ENCODE measurements at regions not wholly inside any gene's neighbourhood (a gene's known extent, or its start where the extent isn't known, plus 50 kb on each side); places are given as distances from the start of the nearest gene placed in this dataset.

GRCh38 chr12:23168459-23168858, 543.5 kb downstream of the ETNK1 start:
- no peak for TF ChIP-seq CTCF (IDR thresholded peaks at IDR 0.05)
- no peak for TF ChIP-seq POLR2A (IDR thresholded peaks at IDR 0.05)
